Endothelial cell of umbilical vein (primary cell): ENCODE measurements at regions not wholly inside any gene's neighbourhood (a gene's known extent, or its start where the extent isn't known, plus 50 kb on each side); places are given as distances from the start of the nearest gene placed in this dataset.

Experiments used
- EZH2 ChIP-seq: IDR thresholded peaks from 2 replicates; pipeline ENCODE4 v1.6.1; 2012; ENCODE audit warnings: borderline replicate concordance, low read depth, mild to moderate bottlenecking, moderate library complexity, low read length, inconsistent platforms; ENCODE audit not compliant: severe bottlenecking
- GATA2 ChIP-seq: IDR thresholded peaks from 2 replicates; pipeline ENCODE4 v1.7.0; 2011; ENCODE audit warnings: low read depth, mild to moderate bottlenecking, moderate library complexity, mixed read lengths, low read length; ENCODE audit not compliant: insufficient read length, insufficient read depth
- JUN ChIP-seq: IDR thresholded peaks from 2 replicates; pipeline ENCODE4 v1.6.1; 2011; ENCODE audit warnings: borderline replicate concordance, low read depth; ENCODE audit not compliant: insufficient read length, insufficient read depth
- MYC ChIP-seq: IDR thresholded peaks from one replicate; pipeline ENCODE4 v1.6.1; 2011; ENCODE audit warnings: mild to moderate bottlenecking, low read depth, low read length
- POLR2A ChIP-seq: IDR thresholded peaks from 2 replicates; pipeline ENCODE4 v1.6.1; 2012; ENCODE audit warnings: low read depth, mild to moderate bottlenecking, control low read depth, low read length
- POLR2AphosphoS5 ChIP-seq: IDR thresholded peaks from 2 replicates; pipeline ENCODE4 v1.6.1; 2012; ENCODE audit warnings: low read depth, mild to moderate bottlenecking, control low read depth, low read length, moderate library complexity; ENCODE audit not compliant: insufficient read depth
- TF ChIP-seq, protein P1 (sequence below), 2 donors: IDR thresholded peaks; 1 replicate in 1 of 2; 2 replicates in 1 of 2; pipeline ENCODE4 v1.5.1; 2011; ENCODE audit warnings: low read length in 2 of 2, mild to moderate bottlenecking in 2 of 2, moderate library complexity in 2 of 2, control low read depth in 1 of 2, inconsistent platforms in 1 of 2, low read depth in 1 of 2; ENCODE audit not compliant: insufficient read depth in 1 of 2; ENCODE audit errors: extremely low read depth in 1 of 2
- TF ChIP-seq, protein P2 (sequence below): IDR thresholded peaks from 2 replicates; pipeline ENCODE4 v1.6.1; 2011; ENCODE audit not compliant: insufficient read depth, insufficient read length

- TF ChIP-seq, protein P1, sequence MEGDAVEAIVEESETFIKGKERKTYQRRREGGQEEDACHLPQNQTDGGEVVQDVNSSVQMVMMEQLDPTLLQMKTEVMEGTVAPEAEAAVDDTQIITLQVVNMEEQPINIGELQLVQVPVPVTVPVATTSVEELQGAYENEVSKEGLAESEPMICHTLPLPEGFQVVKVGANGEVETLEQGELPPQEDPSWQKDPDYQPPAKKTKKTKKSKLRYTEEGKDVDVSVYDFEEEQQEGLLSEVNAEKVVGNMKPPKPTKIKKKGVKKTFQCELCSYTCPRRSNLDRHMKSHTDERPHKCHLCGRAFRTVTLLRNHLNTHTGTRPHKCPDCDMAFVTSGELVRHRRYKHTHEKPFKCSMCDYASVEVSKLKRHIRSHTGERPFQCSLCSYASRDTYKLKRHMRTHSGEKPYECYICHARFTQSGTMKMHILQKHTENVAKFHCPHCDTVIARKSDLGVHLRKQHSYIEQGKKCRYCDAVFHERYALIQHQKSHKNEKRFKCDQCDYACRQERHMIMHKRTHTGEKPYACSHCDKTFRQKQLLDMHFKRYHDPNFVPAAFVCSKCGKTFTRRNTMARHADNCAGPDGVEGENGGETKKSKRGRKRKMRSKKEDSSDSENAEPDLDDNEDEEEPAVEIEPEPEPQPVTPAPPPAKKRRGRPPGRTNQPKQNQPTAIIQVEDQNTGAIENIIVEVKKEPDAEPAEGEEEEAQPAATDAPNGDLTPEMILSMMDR (IDR thresholded peaks at IDR 0.05; ENCODE audit: extremely low read depth in 1 of 2, insufficient read depth in 1 of 2, low read depth in 1 of 2, low read length in 2 of 2): no peak
- no peak for TF ChIP-seq POLR2A
- TF ChIP-seq, protein P2, sequence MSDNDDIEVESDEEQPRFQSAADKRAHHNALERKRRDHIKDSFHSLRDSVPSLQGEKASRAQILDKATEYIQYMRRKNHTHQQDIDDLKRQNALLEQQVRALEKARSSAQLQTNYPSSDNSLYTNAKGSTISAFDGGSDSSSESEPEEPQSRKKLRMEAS: no peak
- TF ChIP-seq EZH2: no peak
- TF ChIP-seq MYC: no peak
- TF ChIP-seq POLR2AphosphoS5: no peak
- no peak for TF ChIP-seq GATA2
- no peak for TF ChIP-seq JUN
Observed at GRCh38 chr18:64398320-64398719, 249.4 kb upstream of the LINC00305 start.
